NCI-H2171 treated with DMSO at 0.1 percent for 48 hours (cell line): ENCODE measurements at regions not wholly inside any gene's neighbourhood (a gene's known extent, or its start where the extent isn't known, plus 50 kb on each side); places are given as distances from the start of the nearest gene placed in this dataset.
"Not testable (repeated sequence)": the region's sequence is repeated elsewhere in the genome, so short reads cannot be mapped to it uniquely, and the experiment has no call there.

Experiments
- DNase-seq: peaks from one replicate; lab custom pipeline; 2025; lab: John Stamatoyannopoulos, UW

DNA sequence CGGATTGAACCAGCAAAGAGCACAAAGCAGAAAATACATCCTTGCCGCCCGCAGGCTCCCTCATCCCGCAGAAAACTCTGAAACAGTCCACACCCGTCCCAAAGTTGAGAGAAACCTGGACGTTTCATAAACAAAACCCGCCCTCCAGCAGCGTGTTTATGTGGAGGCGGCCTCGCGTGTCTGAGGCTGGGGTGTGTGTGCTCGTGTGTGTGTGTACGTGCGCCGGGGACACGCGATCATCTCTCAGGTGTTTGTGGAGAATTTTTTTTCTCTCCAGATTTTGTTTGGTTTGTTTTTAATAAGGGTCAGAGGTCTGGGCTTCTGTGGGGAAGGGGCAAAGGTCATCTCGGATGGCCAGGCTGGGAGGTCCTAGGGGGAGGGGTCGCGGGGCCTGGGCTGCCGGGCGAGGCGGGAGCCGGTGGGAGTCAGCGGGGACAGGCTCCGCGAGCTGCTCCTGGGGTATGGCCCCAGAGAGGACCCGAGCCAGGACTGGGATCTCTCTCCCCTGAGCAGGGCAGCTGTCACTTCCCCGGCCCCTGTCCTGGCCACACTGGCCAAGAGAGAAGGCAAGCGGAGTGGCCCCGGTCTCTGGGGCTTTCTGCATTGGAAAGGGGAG lies 206.4 kb downstream of the C9orf50 start:
- no peak for DNase-seq

DNA sequence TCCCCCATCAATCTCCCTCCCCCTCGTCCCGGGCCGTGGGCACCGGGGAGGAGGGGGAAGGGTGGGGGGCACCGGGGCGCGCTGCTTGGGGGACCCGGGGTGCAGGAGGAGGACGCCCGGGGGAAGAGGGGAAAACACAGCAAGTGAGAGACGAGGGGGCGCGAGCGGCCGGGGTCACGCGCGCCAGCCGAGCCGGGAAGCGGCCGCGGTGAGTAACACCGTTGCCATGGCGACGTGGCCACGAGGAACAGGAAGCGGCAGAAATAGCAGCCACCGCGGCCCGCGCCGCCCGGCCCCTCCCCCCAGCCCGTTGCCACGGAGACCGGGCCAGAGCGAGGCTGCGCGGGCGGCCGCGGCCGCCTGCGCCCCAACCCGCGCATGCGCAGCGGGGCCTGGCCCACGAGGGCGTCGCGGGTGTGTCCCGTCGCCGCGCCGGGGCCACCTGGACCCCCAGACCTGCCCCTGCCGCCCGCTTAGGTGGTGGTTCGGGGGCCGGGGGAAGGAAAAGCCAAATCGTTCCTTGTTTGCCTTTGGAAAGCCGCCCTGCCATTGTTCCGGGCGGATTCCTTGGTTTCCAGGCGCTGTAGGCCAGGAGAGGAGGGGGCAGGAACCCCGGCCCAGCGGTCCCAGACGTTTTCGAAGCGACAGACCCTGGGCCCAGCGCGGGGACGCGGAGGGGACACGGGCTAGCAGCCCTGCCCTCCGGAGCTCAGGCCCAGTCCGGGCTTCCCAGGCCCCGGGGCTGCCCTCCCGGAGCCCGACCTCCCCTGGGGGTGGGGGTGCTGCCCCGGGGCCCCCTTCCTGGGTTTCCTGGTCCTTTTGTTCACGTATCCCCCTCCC lies 207.1 kb downstream of the C9orf50 start:
- peak; percentile 95 for DNase-seq

DNA sequence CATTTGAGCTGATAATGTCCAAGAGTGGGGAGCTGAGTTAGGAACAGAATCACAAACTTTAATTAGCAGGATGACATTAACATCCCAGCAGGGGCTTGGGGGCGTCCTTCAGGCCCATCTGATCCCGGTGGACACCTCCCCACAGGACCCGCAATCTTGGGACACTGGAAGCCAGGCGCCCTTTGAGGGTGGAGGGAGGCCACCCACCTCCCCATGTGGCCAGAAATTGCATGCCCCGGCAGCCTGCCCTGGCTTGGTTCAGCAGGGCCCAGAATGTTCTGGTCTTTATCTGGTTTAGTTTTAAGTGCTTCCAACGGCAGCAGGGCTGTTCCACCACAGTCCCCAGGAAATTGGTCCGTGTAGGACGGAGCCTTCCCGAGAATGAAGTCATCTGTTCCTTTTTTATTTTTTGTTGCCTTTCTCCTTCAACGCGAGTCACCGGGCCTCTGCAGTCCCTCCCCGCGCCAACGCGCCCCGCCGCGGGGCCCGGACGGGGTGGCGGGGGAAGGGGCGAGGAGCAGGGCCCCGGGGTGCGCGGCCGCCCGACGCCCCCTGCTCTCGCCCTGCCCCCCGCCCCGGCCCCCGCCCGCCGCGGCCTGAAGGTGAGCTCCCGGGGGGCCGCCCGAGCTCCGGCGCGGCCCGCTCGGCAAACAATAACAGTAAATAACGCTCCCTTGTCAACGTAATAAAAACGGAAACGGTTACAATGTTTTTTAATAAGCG lies 207.9 kb downstream of the C9orf50 start:
- DNase-seq, result peak; percentile 86

DNA sequence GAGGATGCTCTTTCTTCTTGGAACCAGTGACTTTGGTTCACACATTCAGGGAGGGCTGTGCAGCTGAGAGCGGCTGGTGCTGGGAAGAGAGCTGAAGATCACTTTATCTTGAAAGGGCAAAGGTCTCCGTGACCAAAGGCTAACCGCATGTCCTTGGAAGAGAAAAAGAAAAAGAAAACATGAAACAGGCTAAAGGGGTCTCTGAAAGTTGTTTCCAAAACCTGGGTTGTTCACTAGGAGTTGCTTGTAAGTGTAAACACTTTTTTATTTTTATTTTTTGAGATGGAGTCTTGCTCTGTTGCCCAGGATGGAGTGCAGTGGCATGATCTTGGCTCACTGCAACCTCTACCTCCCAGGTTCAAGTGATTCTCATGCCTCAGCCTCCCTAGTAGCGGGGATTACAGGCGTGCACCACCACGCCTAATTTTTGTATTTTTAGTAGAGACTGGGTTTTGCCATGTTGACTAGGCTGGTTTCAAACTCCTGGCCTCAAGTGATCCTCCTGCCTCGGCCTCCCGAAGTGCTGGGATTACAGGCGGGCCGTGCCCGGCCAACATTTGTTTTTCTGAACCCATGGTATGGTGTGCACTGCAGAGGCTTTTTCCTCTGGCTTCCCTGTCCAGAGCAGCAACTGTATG lies 208.6 kb downstream of the C9orf50 start:
- DNase-seq, result not testable (repeated sequence)

DNA sequence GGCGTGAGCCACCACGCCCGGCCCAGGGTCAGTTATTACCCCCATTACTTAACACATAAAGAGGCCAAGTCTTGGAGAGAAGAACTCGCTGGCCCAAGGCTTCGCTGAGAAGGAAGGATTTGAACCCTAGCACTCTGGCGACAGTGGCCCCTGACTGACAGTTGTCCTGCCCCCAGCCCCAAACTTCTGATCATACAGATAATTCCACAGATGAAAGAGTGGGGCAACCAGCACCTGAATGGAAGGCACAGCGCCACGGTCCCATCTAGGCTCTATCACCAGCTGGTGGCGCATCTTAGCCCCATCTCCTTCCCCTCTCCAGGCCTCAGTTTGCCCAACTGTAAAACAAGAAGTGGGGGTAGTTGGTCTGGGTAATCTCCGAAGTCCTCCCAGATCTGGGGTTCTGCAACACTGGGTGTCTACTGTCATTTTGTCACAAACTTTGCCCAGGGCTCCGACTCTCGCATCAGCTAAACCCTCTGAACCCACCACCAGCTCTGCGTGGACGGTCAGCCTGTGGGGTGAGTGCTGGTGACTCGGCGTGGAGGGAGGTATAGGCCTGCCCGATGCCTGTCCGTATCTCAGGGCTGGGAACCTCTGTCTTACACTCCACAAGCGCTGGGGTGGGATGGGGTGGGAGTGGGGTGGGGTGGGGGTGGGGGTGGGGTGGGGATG lies 209.3 kb downstream of the C9orf50 start:
- no peak for DNase-seq

DNA sequence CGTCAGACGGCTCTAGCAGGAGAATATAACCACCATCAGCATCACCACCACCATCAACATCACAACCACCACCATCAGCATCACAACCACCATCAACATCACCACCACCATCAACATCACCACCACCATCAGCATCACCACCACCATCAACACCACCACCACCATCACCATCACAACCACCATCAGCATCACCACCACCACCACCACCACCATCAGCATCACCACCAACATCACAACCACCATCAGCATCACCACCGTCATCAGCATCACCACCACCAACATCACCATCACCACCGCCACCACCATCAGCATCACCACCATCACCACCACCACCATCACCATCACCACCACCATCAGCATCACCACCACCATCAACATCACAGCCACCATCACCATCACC lies 210.7 kb downstream of the C9orf50 start:
- no peak for DNase-seq

DNA sequence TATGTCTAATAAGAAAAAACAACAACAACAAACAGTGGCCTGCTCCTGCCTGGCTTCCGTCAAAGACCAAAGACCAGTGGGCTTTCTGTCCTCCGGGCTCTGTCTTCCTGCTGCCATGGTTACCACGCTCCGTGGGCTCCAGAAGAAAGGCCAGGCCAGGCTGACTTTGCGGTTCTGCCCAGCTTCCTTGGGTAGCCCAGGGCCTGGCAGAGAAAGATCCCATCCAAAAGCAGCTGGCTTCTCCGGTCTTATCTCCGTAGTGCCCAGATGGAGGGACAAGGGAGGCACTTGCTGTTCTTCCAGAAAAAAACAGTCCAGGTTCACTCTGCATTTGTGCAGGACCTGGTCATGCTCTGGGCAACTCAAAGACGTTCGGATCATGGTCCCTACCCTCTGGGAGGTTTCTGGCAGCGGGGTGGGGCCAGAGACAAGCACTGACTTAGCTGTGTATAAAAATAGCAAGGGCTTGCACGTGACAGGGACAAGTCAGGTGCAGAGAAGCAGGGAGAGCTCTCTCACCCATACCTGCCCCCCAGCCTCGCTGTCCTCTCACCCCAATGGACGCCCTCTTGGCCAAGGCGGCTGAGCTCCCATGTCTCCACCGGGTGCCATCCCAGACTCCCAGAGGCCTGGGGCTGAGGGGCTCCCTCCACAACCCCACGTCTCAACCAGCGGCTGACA lies 212.2 kb downstream of the C9orf50 start:
- DNase-seq, result peak; percentile 28

DNA sequence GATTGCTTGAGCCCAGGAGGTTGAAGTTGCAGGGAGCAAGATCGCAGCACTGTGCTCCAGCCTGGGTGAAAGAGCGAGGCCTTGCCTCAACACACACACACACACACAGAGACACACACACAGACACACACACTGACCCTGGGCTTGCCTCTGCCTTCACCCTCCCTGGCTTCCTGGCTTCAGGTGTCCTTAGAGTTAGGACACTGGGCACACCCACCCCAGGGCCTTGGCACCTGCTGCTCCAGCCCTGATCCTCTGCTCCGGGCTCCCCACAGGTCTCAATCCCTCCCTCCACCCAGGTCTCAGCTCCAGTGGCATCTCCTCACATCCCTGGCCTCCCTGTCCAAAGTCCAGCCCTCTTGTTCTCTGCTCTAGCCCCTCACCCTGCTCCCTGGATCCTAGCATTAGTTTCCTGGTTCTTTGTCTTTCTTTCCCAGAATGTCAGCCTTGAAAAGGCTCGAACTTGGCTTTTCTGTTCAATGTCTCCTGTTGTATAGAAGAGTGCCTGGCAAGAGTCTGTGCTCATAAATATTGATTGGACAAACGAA lies 212.9 kb downstream of the C9orf50 start:
- no peak for DNase-seq

DNA sequence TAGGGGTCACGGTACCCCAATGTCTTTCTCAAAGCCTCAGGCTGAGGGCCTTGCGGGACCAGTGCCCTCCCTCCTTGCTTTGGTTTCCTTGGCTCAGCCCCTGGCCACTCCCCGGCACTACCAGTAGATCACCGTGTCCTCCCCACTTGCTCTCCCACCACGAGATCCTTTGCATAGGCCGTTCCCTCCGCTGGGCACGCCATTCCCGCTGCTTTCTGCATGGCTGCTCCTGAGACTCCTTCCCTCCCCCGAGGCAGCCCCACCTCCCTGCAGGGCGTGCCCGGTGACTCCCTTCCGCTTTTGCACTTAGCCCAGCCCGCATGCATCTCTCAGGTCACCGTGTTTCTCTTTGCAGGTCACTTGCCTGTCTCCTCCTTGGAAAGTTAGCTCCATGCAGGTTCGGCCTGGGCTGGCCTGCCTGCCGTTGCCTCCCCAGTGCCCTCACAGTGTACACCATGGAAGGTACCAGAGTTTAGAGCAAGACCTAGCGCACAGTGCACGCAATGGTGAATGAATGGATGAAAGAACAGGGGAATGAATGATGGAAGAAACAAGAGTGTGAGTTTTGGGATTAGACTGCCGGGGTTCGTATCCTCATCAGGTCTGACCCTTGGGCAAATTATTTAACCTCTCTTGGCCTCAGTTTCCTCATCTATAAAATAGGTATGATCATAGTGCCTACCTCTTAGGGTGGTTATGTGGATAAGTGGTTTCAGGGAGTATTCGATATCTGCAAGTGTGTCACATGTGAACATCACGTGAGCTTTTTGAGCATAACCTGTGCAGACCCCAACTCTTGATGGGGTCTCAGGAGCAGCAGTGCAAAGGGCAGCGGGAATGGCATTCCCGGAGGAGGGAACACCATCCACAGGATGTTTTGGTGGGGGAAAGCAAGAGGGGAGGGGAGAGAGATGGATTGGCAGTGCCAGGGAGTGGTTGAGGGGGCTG lies 214.3 kb downstream of the C9orf50 start:
- DNase-seq, result no peak

DNA sequence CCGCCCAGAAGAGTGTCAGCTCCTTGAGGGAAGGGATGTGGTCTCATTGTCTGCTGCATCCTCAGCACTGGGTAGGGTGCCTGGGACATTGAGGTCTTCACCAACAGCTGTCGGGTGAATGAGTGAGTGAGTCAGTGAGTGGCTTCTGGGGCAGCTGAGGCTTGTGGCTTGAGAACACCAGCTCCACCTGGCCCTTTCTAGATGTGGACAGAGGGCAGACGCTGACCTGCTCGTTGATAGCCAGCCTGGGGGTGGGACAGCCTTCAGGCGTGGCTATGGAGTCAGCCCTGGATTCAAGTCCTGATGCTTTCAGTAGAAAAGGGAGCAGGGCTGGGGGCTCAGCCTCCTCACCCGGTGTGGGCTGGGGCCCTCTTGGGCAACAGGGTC lies 215.1 kb downstream of the C9orf50 start:
- no peak for DNase-seq

DNA sequence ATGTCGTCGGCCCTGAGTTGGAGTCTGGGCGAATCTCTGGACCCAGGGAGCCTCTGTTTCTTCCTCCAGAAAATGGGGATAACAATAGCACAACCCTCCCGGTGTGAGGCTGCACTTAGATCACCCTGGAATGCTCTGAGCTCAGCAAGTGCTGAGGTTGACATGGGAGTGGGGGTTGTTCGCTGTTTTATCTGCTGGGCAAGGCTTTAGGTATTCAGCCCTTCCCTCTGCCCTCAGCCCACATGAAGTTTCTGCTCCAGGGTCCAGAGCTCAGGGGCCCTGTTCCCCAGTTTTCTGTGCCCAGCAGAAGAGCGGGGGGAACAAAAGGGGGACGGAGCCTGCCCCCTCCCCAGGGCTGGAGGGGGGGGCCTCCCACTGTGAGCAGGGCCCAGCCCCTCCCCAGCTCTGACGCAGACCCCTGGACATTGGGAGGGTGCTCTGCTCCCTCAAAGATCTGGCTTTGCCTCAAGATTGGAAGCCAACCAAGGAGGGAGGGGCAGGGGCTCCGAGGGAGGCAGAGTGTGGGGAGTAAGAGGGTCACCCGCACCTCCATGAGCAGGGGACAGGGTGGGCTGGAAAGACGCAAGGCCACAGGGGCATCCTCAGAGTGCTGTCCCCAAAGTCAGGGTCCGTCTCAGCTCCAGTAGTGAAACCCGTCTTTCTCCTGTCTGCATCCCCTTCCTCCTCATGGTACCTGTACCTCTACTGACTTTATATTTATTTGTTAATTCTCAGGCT lies 215.6 kb downstream of the C9orf50 start:
- no peak for DNase-seq

DNA sequence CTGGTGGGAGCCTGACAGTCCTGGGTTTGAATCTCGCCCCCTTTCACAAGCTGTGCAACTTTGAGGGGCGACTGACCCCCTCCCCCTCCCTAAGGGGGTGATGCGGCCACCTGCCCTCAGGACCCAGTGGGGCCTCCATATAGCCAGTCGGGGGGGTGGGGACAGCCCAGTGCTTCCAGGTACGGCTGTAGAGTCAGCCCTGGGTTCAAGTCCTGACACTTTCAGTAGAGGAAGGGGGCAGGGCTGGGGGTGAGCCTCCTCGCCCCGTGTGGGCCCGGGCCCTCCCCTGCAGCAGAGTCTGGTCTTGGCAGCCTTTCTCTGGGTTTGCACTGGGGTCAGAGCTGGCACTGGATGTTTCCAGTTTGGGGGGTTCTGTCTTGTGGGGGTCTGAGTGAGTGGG lies 216.3 kb downstream of the C9orf50 start:
- DNase-seq, result no peak

DNA sequence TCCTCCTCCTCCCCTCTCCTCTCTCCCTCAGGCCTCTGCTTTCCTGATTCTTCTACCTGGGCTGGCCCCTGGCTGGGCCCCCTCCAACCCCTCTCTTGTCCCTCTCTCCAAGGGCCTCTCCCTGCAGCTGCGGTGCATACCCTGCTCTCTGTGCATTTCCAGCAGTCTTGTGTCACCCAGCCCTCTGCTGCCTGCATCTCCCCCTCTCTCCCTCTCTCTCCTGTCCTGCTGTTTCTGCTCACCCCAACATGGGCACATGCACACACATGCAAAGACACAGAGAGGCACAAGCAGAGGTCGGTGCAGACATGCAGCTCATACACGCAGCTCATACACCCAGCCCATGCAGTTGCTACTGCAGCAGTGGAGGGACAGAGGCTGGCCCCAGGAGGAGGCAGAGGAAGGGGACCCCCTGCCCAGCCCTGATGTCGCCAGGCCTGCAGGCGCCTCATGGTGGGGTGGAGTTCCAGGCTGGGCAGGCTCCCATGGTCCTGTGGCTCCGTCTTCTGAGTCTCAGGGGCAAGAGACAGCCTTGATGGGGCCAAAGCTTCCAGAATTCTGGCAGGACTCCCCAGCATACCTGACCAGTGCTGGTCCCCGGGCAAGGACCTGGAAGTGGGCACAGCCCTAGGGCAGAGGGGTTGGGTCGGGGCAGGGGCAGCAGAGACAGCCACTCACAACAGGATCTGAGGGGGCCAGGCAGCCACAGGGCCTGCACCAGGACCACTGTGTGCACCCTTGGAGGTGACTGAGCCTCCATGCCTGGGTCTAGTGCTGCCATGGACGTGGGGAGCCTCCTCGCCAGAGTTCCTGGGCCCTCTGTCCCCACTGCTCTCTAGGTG lies 216.9 kb downstream of the C9orf50 start:
- DNase-seq, result no peak

DNA sequence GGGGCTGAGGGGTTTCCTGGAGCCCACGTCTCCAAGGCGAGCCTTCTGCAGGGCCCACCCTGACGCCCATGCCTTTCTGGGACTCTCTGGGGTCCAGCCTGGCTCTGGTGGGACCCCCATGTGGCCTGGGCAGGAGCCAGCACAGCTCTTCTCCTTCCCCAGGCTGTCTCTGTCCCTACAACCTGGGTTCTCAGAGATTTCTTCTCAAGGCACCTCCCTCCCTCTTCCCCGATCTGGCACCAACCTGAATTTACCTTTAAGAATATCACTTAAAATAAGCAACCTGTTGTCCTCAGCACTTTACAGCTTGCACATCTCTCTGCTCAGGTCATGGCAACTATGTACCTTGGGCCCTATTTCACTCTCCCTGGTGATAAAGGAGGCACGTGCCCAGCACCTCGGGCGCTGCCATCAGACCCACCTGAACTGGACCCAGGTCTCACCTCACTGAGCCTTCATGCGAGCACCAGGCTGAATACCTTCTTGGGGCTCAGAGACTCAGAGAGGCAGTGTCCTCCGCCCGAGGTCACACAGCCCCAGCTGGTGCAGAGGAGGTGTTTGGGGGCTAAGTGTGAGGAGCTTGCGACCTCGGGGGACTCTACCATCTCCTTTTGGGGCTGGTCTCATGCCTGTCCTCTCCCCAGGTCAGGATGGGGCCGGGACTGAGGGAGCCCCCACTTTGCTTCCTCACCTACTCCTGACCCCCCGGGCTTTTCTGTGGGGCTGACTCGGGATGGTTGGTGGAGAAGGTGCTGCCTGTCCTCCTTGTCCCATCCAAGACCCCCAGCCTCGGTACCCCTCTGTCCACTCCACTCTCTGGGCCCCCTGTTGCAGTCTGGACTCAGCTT lies 217.7 kb downstream of the C9orf50 start:
- no peak for DNase-seq

DNA sequence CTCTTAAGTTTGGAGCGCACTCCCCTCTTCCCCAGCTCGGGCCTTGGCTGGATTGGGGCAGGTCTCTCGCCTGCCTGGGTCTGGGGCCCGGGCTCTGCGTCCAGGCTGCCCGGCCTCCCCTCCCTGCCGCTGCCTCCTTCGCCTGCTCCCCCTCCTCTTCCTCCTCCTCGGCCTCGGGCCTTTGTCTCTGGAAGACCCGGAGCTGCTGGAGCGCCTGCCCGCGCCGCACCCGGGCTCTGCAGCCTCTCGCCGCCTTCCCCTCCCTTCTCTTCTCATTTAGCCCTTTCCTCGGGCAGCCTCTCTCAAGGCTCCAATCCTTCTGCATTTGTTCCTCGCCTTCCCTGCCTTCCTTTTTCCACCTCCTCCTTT lies 218.5 kb downstream of the C9orf50 start:
- DNase-seq, result no peak

DNA sequence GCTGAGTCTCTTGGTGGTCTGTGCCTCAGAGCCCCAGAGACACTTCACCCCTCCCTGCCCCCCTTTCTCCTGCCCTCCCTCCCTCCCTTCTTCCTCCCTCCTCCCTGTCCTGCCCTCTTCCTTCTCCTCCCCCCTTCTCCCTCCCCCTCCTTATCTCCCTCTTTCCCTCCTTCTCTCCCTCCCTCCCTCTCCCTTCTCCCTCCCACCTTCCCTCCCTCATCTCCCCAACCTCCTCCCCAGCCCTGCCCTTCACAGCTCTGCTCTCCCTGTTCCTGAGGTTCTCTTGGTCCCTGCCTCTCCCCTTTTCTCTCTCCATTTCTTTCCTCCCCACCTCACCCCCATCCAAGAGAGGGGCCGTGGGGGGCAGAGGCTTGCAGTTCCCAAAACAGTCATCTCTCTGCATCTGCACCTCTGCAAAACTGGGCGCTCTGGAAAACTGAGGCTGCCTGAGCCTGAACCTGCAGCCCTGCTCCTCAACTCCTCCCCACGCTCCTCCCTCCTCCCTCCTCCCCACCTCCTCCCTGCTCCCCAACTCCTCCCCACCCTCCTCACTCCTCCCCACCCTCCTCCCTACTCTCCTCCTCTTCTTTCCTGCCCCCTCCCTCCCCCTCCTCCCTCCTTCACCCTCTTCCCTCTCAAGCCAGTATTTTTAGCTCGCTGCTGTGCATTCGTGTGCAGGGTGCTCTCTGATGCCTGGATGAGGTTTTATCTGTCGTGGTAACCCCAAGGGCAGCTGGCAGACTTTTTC lies 219.1 kb downstream of the C9orf50 start:
- no peak for DNase-seq
